GM11168 (cell line): ENCODE measurements at regions not wholly inside any gene's neighbourhood (a gene's known extent, or its start where the extent isn't known, plus 50 kb on each side); places are given as distances from the start of the nearest gene placed in this dataset.
"Not testable (repeated sequence)": the region's sequence is repeated elsewhere in the genome, so short reads cannot be mapped to it uniquely, and the experiment has no call there.

ENCODE experiments used
- in situ Hi-C: fragments of 300-500 bp; cut with MboI; formaldehyde crosslinking; loops from one replicate; pipeline ENCODE4 v1.12.0; 2022; ENCODE audit warnings: low sequenced_read_pairs; ENCODE audit not compliant: unreplicated experiment

- in situ Hi-C loops, result no loop called here
Measured at GRCh38 chr9:38259519-38260218, 132.8 kb upstream of the ALDH1B1 start.

- in situ Hi-C loops, result no loop called here
Measured at GRCh38 chr9:38259056-38259455, 133.4 kb upstream of the ALDH1B1 start.

GRCh38 chr9:38257626-38258215, 134.8 kb upstream of the ALDH1B1 start:
- in situ Hi-C loops, result no loop called here

- in situ Hi-C loops, result no loop called here
Measured at GRCh38 chr9:38256461-38256860, 136.0 kb upstream of the ALDH1B1 start.

GRCh38 chr9:38255599-38255998, 136.9 kb upstream of the ALDH1B1 start:
- in situ Hi-C loops, result no loop called here

- in situ Hi-C loops, result no loop called here
Measured at GRCh38 chr9:38254756-38255155, 137.7 kb upstream of the ALDH1B1 start.

GRCh38 chr9:38254151-38254550, 138.4 kb upstream of the ALDH1B1 start:
- in situ Hi-C loops, result no loop called here

- in situ Hi-C loops, result no loop called here
Measured at GRCh38 chr9:38253200-38253599, 139.3 kb upstream of the ALDH1B1 start.

- in situ Hi-C loops, result no loop called here
Measured at GRCh38 chr9:38251036-38251860, 141.3 kb upstream of the ALDH1B1 start.

GRCh38 chr9:38250279-38251035, 142.0 kb upstream of the ALDH1B1 start:
- in situ Hi-C loops, result no loop called here

GRCh38 chr9:38249587-38250210, 142.8 kb upstream of the ALDH1B1 start:
- in situ Hi-C loops, result no loop called here

GRCh38 chr9:38249049-38249448, 143.5 kb upstream of the ALDH1B1 start:
- in situ Hi-C loops, result no loop called here

GRCh38 chr9:38246833-38247232, 145.7 kb upstream of the ALDH1B1 start:
- in situ Hi-C loops, result no loop called here

GRCh38 chr9:38244971-38245370, 147.5 kb upstream of the ALDH1B1 start:
- in situ Hi-C loops, result no loop called here

GRCh38 chr9:38243993-38244392, 148.5 kb upstream of the ALDH1B1 start:
- in situ Hi-C loops, result no loop called here

- in situ Hi-C loops, result not testable (repeated sequence)
Measured at GRCh38 chr9:38242151-38242550, 150.4 kb upstream of the ALDH1B1 start.

GRCh38 chr9:38240051-38240450, 152.5 kb upstream of the ALDH1B1 start:
- in situ Hi-C loops, result no loop called here

GRCh38 chr9:38235244-38235643, 157.3 kb upstream of the ALDH1B1 start:
- in situ Hi-C loops, result no loop called here

GRCh38 chr9:38234479-38235170, 157.9 kb upstream of the ALDH1B1 start:
- in situ Hi-C loops, result no loop called here
